Choroid plexus epithelial cell (primary cell): ENCODE measurements at regions not wholly inside any gene's neighbourhood (a gene's known extent, or its start where the extent isn't known, plus 50 kb on each side); places are given as distances from the start of the nearest gene placed in this dataset.

Experiments
- DNase-seq: peaks from one replicate; pipeline ENCODE4 v3.0.0-alpha.2; 2010; ENCODE audit warnings: low read depth
- H3K4me3 ChIP-seq: 2 replicates; pipeline ENCODE4 v1.5.1; 2011; ENCODE audit warnings: low read depth, mild to moderate bottlenecking, control low read depth, low read length, moderate library complexity
- TF ChIP-seq, protein P1 (sequence below): conservative IDR thresholded peaks from 2 replicates; pipeline ENCODE4 v1.5.1; 2011; ENCODE audit warnings: low read depth, mild to moderate bottlenecking, control low read depth, inconsistent platforms, low read length, moderate library complexity

GRCh38 chr10:30219971-30220751, 128.9 kb downstream of the MTPAP start:
- TF ChIP-seq, protein P1, sequence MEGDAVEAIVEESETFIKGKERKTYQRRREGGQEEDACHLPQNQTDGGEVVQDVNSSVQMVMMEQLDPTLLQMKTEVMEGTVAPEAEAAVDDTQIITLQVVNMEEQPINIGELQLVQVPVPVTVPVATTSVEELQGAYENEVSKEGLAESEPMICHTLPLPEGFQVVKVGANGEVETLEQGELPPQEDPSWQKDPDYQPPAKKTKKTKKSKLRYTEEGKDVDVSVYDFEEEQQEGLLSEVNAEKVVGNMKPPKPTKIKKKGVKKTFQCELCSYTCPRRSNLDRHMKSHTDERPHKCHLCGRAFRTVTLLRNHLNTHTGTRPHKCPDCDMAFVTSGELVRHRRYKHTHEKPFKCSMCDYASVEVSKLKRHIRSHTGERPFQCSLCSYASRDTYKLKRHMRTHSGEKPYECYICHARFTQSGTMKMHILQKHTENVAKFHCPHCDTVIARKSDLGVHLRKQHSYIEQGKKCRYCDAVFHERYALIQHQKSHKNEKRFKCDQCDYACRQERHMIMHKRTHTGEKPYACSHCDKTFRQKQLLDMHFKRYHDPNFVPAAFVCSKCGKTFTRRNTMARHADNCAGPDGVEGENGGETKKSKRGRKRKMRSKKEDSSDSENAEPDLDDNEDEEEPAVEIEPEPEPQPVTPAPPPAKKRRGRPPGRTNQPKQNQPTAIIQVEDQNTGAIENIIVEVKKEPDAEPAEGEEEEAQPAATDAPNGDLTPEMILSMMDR = no peak
- H3K4me3 ChIP-seq = peak overlapping the region; percentile 45
- DNase-seq = peak; percentile 69

- TF ChIP-seq, protein P1 = no peak
- H3K4me3 ChIP-seq = no peak overlapping the region
- DNase-seq = no peak
Observed at GRCh38 chr10:30216821-30217220, 132.3 kb downstream of the MTPAP start.

- TF ChIP-seq, protein P1 = no peak
- peak overlapping the region; percentile 15 for H3K4me3 ChIP-seq
- DNase-seq = peak; percentile 63
Observed at GRCh38 chr10:30215623-30216022, 133.5 kb downstream of the MTPAP start.

DNA sequence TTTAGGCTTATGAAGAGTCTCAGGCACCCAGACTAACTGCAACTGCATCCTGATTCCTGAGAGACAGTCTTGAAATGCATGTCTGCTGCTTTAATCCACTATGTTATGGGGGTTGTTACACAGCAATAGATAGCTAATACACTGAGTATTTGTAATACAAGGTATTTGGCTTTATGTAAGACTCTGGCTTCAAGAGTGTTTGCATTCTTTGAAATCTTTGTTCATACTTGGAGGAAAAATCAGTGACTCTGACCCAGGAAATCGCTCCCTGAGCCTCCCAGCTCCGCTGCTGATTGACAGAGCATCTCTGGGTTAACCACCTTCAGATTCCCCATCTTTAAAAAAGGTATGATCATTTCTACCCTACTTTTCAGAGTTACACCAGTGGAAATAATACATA, 133.9 kb downstream of the MTPAP start:
- H3K4me3 ChIP-seq = no peak overlapping the region
- DNase-seq = peak; percentile 49
- TF ChIP-seq, protein P1 = no peak

DNA sequence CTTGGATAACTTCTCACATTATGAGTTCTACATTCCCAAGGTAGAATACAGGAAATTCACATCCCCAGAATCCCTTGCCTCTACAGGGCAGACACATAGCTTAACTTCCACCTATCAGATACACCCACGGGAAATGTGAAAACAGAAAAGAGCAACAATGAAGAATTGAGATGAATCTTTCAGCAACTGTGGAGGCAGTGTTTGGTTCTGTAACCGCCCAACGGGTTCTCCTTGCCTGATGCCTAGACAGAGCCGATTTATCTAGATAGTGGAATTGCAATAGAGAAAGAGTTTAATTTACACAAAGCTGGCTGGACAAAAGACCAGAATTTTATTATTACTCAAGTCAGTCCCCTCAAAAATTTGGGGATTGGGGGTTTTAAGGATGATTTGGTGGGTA, 138.8 kb downstream of the MTPAP start:
- no peak for DNase-seq
- TF ChIP-seq, protein P1 = no peak
- H3K4me3 ChIP-seq = no peak overlapping the region

- no peak overlapping the region for H3K4me3 ChIP-seq
- DNase-seq = no peak
- TF ChIP-seq, protein P1 = no peak
Observed at GRCh38 chr10:30208330-30208729, 140.7 kb downstream of the MTPAP start.

DNA sequence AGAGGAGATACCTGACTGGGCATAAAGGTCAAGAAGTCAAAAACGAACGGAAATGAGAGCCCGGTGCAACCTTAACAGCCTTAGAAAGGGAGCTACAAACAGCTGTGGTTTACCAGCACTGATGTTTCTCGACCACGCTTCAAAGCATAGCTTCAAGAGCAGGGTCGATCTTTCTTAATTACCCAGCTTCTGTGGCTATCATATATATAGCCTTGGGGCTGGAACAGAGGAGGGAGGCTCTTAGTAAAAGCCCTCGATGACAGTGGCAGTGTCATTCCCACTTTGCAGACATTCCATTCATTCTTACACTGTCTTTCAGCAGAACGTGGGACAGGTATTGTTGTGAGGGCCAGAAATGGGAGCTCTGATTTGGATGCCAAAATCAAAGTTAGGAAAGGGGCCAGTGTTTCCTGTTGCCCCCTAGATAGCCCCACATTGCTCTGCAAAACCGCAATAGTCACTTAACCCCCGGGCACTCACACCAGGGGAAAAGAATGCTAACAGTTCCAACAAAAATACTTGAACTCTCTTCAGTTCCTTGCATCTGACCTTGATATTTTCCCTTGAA, 141.5 kb downstream of the MTPAP start:
- TF ChIP-seq, protein P1 = no peak
- peak; percentile 31 for DNase-seq

More for the DNA sequence above, 141.5 kb downstream of the MTPAP start:
- H3K4me3 ChIP-seq = no peak overlapping the region
